ENCODE measurements at regions not wholly inside any gene's neighbourhood (a gene's known extent, or its start where the extent isn't known, plus 50 kb on each side); places are given as distances from the start of the nearest gene placed in this dataset.

DNA sequence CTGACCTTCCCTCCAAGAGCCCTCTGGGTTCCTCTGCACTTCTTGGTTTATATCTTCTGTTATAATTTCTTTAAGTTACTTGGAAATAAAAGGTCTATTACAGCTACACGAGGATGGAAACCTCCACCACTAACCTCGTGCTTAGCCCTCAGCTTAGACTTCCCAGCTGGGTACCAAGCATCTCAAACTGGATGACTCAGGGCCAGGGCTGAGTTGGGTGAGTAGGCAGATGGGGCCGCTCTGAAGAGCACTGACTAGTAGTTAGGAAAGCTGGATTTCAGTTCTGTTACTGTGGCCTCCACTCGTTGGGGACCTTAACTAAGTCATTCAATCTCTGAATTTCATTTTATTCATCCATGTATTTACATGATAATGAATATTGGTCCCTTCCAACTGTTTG is 1036.6 kb downstream of the IGSF11 start:
- no peak for TF ChIP-seq POLR2AphosphoS5 (IDR thresholded peaks at IDR 0.05; ENCODE audit: low read depth, low read length)
- no peak for TF ChIP-seq YY1 (IDR thresholded peaks at IDR 0.05; ENCODE audit: low read depth)
- TF ChIP-seq GATA2 (CRISPR knock-in tag; IDR thresholded peaks at IDR 0.05): no peak
- TF ChIP-seq, protein P1, sequence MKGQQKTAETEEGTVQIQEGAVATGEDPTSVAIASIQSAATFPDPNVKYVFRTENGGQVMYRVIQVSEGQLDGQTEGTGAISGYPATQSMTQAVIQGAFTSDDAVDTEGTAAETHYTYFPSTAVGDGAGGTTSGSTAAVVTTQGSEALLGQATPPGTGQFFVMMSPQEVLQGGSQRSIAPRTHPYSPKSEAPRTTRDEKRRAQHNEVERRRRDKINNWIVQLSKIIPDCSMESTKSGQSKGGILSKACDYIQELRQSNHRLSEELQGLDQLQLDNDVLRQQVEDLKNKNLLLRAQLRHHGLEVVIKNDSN (IDR thresholded peaks at IDR 0.05; ENCODE audit: borderline replicate concordance, low read depth): no peak
- TF ChIP-seq MEF2A (IDR thresholded peaks at IDR 0.05; ENCODE audit: borderline replicate concordance, low read depth): no peak
- TF ChIP-seq GABPA (IDR thresholded peaks at IDR 0.05; ENCODE audit: low read depth): no peak
- Histone ChIP-seq H3F3A (replicated peaks; ENCODE audit: insufficient read depth) (no peaks in the 10 kb centered on the region), H3K27ac (ENCODE audit: low read depth in 2 of 2, low read length in 1 of 2) (no peak overlapping the region), H2AFZ (ENCODE audit: low read depth) (no peak overlapping the region), H3K36me3 (replicated peaks in 1 of 2; ENCODE audit: control insufficient read depth in 1 of 2, insufficient read depth in 2 of 2, low read length in 1 of 2) (no peaks in the 10 kb centered on the region), H3K9me2 (no peaks in the 10 kb centered on the region), H3K27me3 (ENCODE audit: insufficient read depth) (no peaks in the 10 kb centered on the region), H3K4me1 (ENCODE audit: control insufficient read depth in 1 of 2, insufficient read depth in 2 of 2, low read depth in 1 of 2, low read length in 1 of 2) (peaks cover 0 to 7% of the 10 kb centered on the region in 2 experiments; a peak in 2 of 4 replicates), H3K79me2 (ENCODE audit: insufficient read depth) (no peaks in the 10 kb centered on the region), H4K20me1 (ENCODE audit: insufficient read depth) (no peaks in the 10 kb centered on the region), H3K9ac (no peak overlapping the region), H3K4me3 (ENCODE audit: low read depth in 2 of 2, low read length in 1 of 2) (no peak overlapping the region), H3K9me3 (no peaks in the 10 kb centered on the region), H3K4me2 (no peak overlapping the region)
- DNase-seq: no peak
- ChIA-PET POLR2A (interaction anchor here (0.8 to 1.9 kb wide), 3 partner anchors 87 to 632 kb away, joined by 3 to 13 read pairs (median 4); no protein-coding TSS in a partner anchor), CTCF (interaction anchor here (0.6 to 3.7 kb wide), 53 partner anchors 9 to 1227 kb away, joined by 3 to 25 read pairs (median 4); no protein-coding TSS in a partner anchor)
- WGBS (ENCODE audit: low lambda C conversion rate): 41% methylated on average over 4 of the region's 4 CpGs

GRCh38 chr3:118000219-118000618 is 1034.4 kb downstream of the IGSF11 start:
- Histone ChIP-seq H4K20me1 (ENCODE audit: insufficient read depth) (no peaks in the 10 kb centered on the region), H3K4me1 (ENCODE audit: control insufficient read depth in 1 of 2, insufficient read depth in 2 of 2, low read depth in 1 of 2, low read length in 1 of 2) (no peaks in the 10 kb centered on the region; a peak in 1 of 4 replicates), H3K9me2 (no peaks in the 10 kb centered on the region), H3F3A (replicated peaks; ENCODE audit: insufficient read depth) (no peaks in the 10 kb centered on the region), H3K9ac (no peak overlapping the region), H3K4me2 (no peak overlapping the region), H2AFZ (ENCODE audit: low read depth) (no peak overlapping the region), H3K4me3 (ENCODE audit: low read depth in 2 of 2, low read length in 1 of 2) (no peak overlapping the region), H3K79me2 (ENCODE audit: insufficient read depth) (no peaks in the 10 kb centered on the region), H3K36me3 (replicated peaks in 1 of 2; ENCODE audit: control insufficient read depth in 1 of 2, insufficient read depth in 2 of 2, low read length in 1 of 2) (no peaks in the 10 kb centered on the region), H3K27me3 (ENCODE audit: insufficient read depth) (no peaks in the 10 kb centered on the region), H3K27ac (ENCODE audit: low read depth in 2 of 2, low read length in 1 of 2) (no peak overlapping the region), H3K9me3 (no peaks in the 10 kb centered on the region)
- TF ChIP-seq REST (IDR thresholded peaks at IDR 0.05; ENCODE audit: low read depth, low read length) (no peak), TCF12 (IDR thresholded peaks at IDR 0.05) (no peak), MXI1 (IDR thresholded peaks at IDR 0.05; ENCODE audit: low read depth, low read length) (no peak), RFX5 (IDR thresholded peaks at IDR 0.05; ENCODE audit: low read length) (no peak), MEF2A (IDR thresholded peaks at IDR 0.05; ENCODE audit: borderline replicate concordance, low read depth) (no peak)
- ChIA-PET CTCF (no interaction called here), POLR2A (no interaction called here)
- DNase-seq: no peak
- WGBS (ENCODE audit: low lambda C conversion rate): 57% methylated on average over 2 of the region's 2 CpGs
